Endodermal cell (in vitro differentiated cells): ENCODE measurements at regions not wholly inside any gene's neighbourhood (a gene's known extent, or its start where the extent isn't known, plus 50 kb on each side); places are given as distances from the start of the nearest gene placed in this dataset.
A peak's percentile ranks its signal among the peaks of the same experiment; 100 is the strongest.

ENCODE experiments used
- DNase-seq: peaks from one replicate; pipeline ENCODE4 v3.0.0-alpha.2; 2017
- H3K27ac ChIP-seq: 2 replicates; pipeline ENCODE4 v1.5.1; 2013; ENCODE audit warnings: mild to moderate bottlenecking, low read depth, low read length, moderate library complexity
- H3K27me3 ChIP-seq: 2 replicates; pipeline ENCODE4 v1.6.1; 2013; ENCODE audit warnings: mild to moderate bottlenecking, low read length, moderate library complexity; ENCODE audit not compliant: insufficient read depth, control insufficient read depth, poor library complexity, severe bottlenecking
- H3K36me3 ChIP-seq: 2 replicates; pipeline ENCODE4 v1.7.0; 2013; ENCODE audit warnings: mild to moderate bottlenecking, low read length, moderate library complexity; ENCODE audit not compliant: control insufficient read depth, insufficient read depth
- H3K4me1 ChIP-seq: one replicate; pipeline ENCODE4 v1.7.0; 2013; ENCODE audit warnings: low read length; ENCODE audit not compliant: control insufficient read depth, insufficient read depth
- H3K4me3 ChIP-seq: 2 replicates; pipeline ENCODE4 v1.5.1; 2013; ENCODE audit warnings: mild to moderate bottlenecking, low read length, moderate library complexity
- H3K9ac ChIP-seq: 2 replicates; pipeline ENCODE4 v1.6.1; 2013; ENCODE audit warnings: mild to moderate bottlenecking, low read length, moderate library complexity; ENCODE audit not compliant: poor library complexity, severe bottlenecking; ENCODE audit errors: extremely low read depth
- H3K9me3 ChIP-seq: 2 replicates; pipeline ENCODE4 v1.6.1; 2013; ENCODE audit warnings: mild to moderate bottlenecking, low read length, moderate library complexity; ENCODE audit not compliant: control insufficient read depth
- H3K27ac Mint-ChIP-seq: 2 replicates; pipeline ENCODE4 v1.8.0; 2020; ENCODE audit warnings: mixed read lengths
- H3K27me3 Mint-ChIP-seq: 2 replicates; pipeline ENCODE4 v1.8.0; 2021; ENCODE audit warnings: mild to moderate bottlenecking, mixed read lengths; ENCODE audit not compliant: insufficient read depth
- H3K36me3 Mint-ChIP-seq: 2 replicates; pipeline ENCODE4 v1.8.0; 2020; ENCODE audit warnings: low read depth, mixed read lengths
- H3K4me1 Mint-ChIP-seq: 2 replicates; pipeline ENCODE4 v1.8.0; 2020; ENCODE audit warnings: mixed read lengths
- H3K4me3 Mint-ChIP-seq: 2 replicates; pipeline ENCODE4 v1.8.0; 2020; ENCODE audit warnings: mild to moderate bottlenecking, moderate library complexity, mixed read lengths
- H3K9me3 Mint-ChIP-seq: 2 replicates; pipeline ENCODE4 v1.8.0; 2020; ENCODE audit warnings: mild to moderate bottlenecking, mixed read lengths
- WGBS, 2 experiments: methylation state at CpG; one replicate each; pipeline versions ENCODE4 v1.1.5 to v1.1.7; 2013; ENCODE audit warnings: missing lambda C conversion rate in 2 of 2, mixed read lengths in 1 of 2; ENCODE audit not compliant: insufficient coverage in 1 of 2, insufficient read length in 1 of 2; 5-methylcytosine and 5-hydroxymethylcytosine counted together
- TF ChIP-seq, protein P1 (sequence below): fragments of 200-600 bp; sonication (generic); conservative IDR thresholded peaks from 2 replicates; pipeline ENCODE4 v1.5.0; 2021; ENCODE audit warnings: antibody characterized with exemption, mild to moderate bottlenecking

DNA sequence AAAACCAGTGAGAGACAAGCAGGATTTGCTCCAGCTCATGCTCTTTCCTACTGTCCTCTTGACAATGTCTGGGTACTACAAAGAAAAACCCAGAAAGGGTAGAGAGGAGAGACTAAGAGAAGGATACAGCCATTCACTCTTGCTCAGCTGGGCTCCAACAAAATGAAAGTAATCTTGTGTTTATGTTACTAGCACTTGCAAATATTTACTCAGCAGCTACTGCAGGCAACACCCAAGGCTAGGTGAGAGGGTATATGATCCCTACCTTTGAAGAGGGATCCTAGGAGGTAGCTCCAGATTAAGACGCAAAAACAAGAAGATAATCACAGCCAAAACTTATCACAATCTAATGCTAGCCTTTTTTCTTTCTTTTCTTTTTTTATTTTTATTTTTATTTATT lies 329.6 kb upstream of the ACVR2A start:
- Histone ChIP-seq H3K9me3 (peaks cover 21% of the 10 kb centered on the region), H3K36me3 (no peaks in the 10 kb centered on the region), H3K9ac (no peak overlapping the region), H3K4me3 (no peak overlapping the region), H3K27me3 (no peaks in the 10 kb centered on the region), H3K4me1 (peaks cover 10% of the 10 kb centered on the region), H3K27ac (no peak overlapping the region)
- Mint-ChIP-seq H3K27me3 (peaks cover 13% of the 10 kb centered on the region), H3K4me1 (peaks cover 20% of the 10 kb centered on the region), H3K4me3 (no peak overlapping the region), H3K9me3 (no peaks in the 10 kb centered on the region), H3K27ac (no peak overlapping the region), H3K36me3 (no peaks in the 10 kb centered on the region)
- TF ChIP-seq, protein P1, sequence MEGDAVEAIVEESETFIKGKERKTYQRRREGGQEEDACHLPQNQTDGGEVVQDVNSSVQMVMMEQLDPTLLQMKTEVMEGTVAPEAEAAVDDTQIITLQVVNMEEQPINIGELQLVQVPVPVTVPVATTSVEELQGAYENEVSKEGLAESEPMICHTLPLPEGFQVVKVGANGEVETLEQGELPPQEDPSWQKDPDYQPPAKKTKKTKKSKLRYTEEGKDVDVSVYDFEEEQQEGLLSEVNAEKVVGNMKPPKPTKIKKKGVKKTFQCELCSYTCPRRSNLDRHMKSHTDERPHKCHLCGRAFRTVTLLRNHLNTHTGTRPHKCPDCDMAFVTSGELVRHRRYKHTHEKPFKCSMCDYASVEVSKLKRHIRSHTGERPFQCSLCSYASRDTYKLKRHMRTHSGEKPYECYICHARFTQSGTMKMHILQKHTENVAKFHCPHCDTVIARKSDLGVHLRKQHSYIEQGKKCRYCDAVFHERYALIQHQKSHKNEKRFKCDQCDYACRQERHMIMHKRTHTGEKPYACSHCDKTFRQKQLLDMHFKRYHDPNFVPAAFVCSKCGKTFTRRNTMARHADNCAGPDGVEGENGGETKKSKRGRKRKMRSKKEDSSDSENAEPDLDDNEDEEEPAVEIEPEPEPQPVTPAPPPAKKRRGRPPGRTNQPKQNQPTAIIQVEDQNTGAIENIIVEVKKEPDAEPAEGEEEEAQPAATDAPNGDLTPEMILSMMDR = no peak
- WGBS, 2 experiments = 9 to 80% methylated on average over 1 of the region's 1 CpG
- DNase-seq = no peak

- H3K36me3 ChIP-seq = no peaks in the 10 kb centered on the region
- TF ChIP-seq, protein P1 = no peak
- peaks cover 10% of the 10 kb centered on the region for H3K4me1 ChIP-seq
- WGBS, 2 experiments = 61 to 85% methylated on average over 3 to 5 of the region's 5 CpGs
- H3K27ac ChIP-seq = peak overlapping the region; percentile 82
- no peak overlapping the region for H3K4me3 ChIP-seq
- H3K27me3 Mint-ChIP-seq = peaks cover 8% of the 10 kb centered on the region
- no peak overlapping the region for H3K4me3 Mint-ChIP-seq
- peaks cover 5% of the 10 kb centered on the region for H3K9me3 ChIP-seq
- H3K9me3 Mint-ChIP-seq = peaks cover 9% of the 10 kb centered on the region
- H3K27me3 ChIP-seq = no peaks in the 10 kb centered on the region
- no peak overlapping the region for H3K9ac ChIP-seq
- DNase-seq = no peak
- no peak overlapping the region for H3K27ac Mint-ChIP-seq
- no peaks in the 10 kb centered on the region for H3K36me3 Mint-ChIP-seq
- peaks cover 20% of the 10 kb centered on the region for H3K4me1 Mint-ChIP-seq
Measured at GRCh38 chr2:147512206-147512605, 332.6 kb upstream of the ACVR2A start.

DNA sequence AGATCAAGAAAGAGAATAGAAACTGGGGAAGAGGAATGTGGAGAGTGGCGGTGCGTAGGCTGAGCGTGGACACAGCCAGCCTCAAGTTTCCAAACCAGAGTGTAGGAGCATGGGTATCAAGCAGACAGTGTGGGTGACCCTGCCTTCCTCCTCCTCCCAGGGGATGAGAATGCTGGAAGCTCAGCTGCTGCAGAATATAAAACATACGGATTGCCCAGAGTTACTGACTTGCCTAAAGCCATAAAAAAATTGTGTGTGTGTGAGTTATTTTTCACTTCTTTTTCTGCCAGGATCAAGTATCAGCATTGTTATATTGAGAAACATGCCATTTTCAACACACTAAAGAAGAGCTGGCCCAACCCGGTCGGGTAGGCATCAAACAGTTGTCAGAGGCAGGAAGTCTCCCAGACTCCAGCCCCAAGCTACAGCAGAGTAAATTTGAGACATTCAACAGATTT lies 333.3 kb upstream of the ACVR2A start:
- no peak overlapping the region for H3K27ac Mint-ChIP-seq
- Histone ChIP-seq H3K27me3 (no peaks in the 10 kb centered on the region), H3K9ac (no peak overlapping the region), H3K27ac (peak overlapping the region; percentile 82), H3K9me3 (peaks cover 5% of the 10 kb centered on the region), H3K4me1 (peaks cover 10% of the 10 kb centered on the region), H3K36me3 (no peaks in the 10 kb centered on the region), H3K4me3 (no peak overlapping the region)
- H3K36me3 Mint-ChIP-seq = no peaks in the 10 kb centered on the region
- WGBS, 2 experiments = 61 to 90% methylated on average over 3 to 6 of the region's 6 CpGs
- H3K4me1 Mint-ChIP-seq = peaks cover 20% of the 10 kb centered on the region
- TF ChIP-seq, protein P1 = no peak
- DNase-seq = no peak
- H3K4me3 Mint-ChIP-seq = no peak overlapping the region
- H3K9me3 Mint-ChIP-seq = peaks cover 10% of the 10 kb centered on the region
- peaks cover 2% of the 10 kb centered on the region for H3K27me3 Mint-ChIP-seq
